H1 (cell line): ENCODE measurements at regions not wholly inside any gene's neighbourhood (a gene's known extent, or its start where the extent isn't known, plus 50 kb on each side); places are given as distances from the start of the nearest gene placed in this dataset.

ENCODE experiments used
- CTCF ChIA-PET: fragments of 300-600 bp; sonication (Branson Sonifier 250); formaldehyde crosslinking; loops from one replicate; lab custom pipeline; 2021; ENCODE audit not compliant: partially characterized antibody; lab: Charles Lee
- POLR2A ChIA-PET: fragments of 300-600 bp; sonication (Branson Sonifier 250); formaldehyde crosslinking; loops from one replicate; lab custom pipeline; 2021; ENCODE audit warnings: inconsistent platforms; ENCODE audit not compliant: partially characterized antibody; lab: Charles Lee
- DNase-seq, 2 experiments: peaks; one replicate each; pipeline versions ENCODE4 v3.0.0 to v3.0.0-alpha.2; 2010 to 2022; ENCODE audit warnings: low spot score in 2 of 2, low read depth in 1 of 2, mixed read lengths in 1 of 2
- FAIRE-seq: peaks from 2 replicates; lab custom pipeline; 2011; peaks lifted over from hg19 to GRCh38; lab: Jason Lieb, UNC
- H2AFZ ChIP-seq: 2 replicates; pipeline ENCODE4 v1.8.1; 2012; ENCODE audit warnings: low read length, inconsistent platforms
- H2AK5ac ChIP-seq: 2 replicates; pipeline ENCODE4 v1.6.1; 2013; ENCODE audit warnings: low read depth, low read length
- H2BK120ac ChIP-seq: replicated peaks from 2 replicates; pipeline ENCODE3; 2013; ENCODE audit warnings: low read depth, low read length, inconsistent platforms
- H2BK12ac ChIP-seq: 2 replicates; pipeline ENCODE4 v1.6.1; 2013; ENCODE audit warnings: low read depth, low read length
- H2BK15ac ChIP-seq: 2 replicates; pipeline ENCODE4 v1.6.1; 2013; ENCODE audit warnings: low read length
- H2BK20ac ChIP-seq: 2 replicates; pipeline ENCODE4 v1.6.1; 2013; ENCODE audit warnings: low read length
- H2BK5ac ChIP-seq: 2 replicates; pipeline ENCODE4 v1.6.1; 2013; ENCODE audit warnings: low read depth, low read length
- H3K14ac ChIP-seq: 2 replicates; pipeline ENCODE4 v1.6.1; 2013; ENCODE audit warnings: inconsistent platforms; ENCODE audit not compliant: insufficient read length
- H3K18ac ChIP-seq: 2 replicates; pipeline ENCODE4 v1.6.1; 2013; ENCODE audit warnings: low read length; ENCODE audit errors: extremely low read depth
- H3K23ac ChIP-seq: 2 replicates; pipeline ENCODE4 v1.6.1; 2013; ENCODE audit warnings: inconsistent platforms; ENCODE audit not compliant: insufficient read length
- H3K23me2 ChIP-seq: 2 replicates; pipeline ENCODE4 v1.6.1; 2013; ENCODE audit warnings: low read depth, low read length
- H3K27ac ChIP-seq: 2 replicates; pipeline ENCODE4 v1.6.1; 2011; ENCODE audit warnings: low read depth, low read length, inconsistent platforms
- H3K27me3 ChIP-seq, 4 experiments: replicated peaks in 1 of 4; 1 replicate in 1 of 4; 2 replicates in 3 of 4; pipeline versions ENCODE4 v1.6.1 to v1.8.1; 2011 to 2013; ENCODE audit warnings: low read length in 3 of 4, mild to moderate bottlenecking in 3 of 4, inconsistent platforms in 2 of 4, mixed read lengths in 2 of 4, moderate library complexity in 1 of 4; ENCODE audit not compliant: control insufficient read depth in 3 of 4, insufficient read depth in 3 of 4; ENCODE audit errors: extremely low read depth in 1 of 4
- H3K36me3 ChIP-seq, 4 experiments: 2 replicates each; pipeline versions ENCODE4 v1.6.1 to v1.8.1; 2011 to 2013; ENCODE audit warnings: mild to moderate bottlenecking in 4 of 4, low read length in 3 of 4, moderate library complexity in 2 of 4, control low read depth in 1 of 4, inconsistent platforms in 1 of 4; ENCODE audit not compliant: insufficient read depth in 4 of 4, control insufficient read depth in 2 of 4
- H3K4ac ChIP-seq: replicated peaks from 2 replicates; pipeline ENCODE3; 2013; ENCODE audit warnings: low read length, low read depth, mixed read lengths, inconsistent platforms; ENCODE audit not compliant: insufficient read length
- H3K4me1 ChIP-seq, 4 experiments: replicated peaks in 1 of 4; 1 replicate in 1 of 4; 2 replicates in 3 of 4; pipeline versions ENCODE4 v1.6.1 to v1.8.1; 2011 to 2013; ENCODE audit warnings: low read length in 3 of 4, inconsistent platforms in 2 of 4, mixed read lengths in 1 of 4; ENCODE audit not compliant: insufficient read depth in 4 of 4, control insufficient read depth in 3 of 4
- H3K4me2 ChIP-seq, 2 experiments: 2 replicates each; pipeline versions ENCODE4 v1.6.1 to v1.8.1; 2011 to 2013; ENCODE audit warnings: low read depth in 2 of 2, low read length in 2 of 2, control low read depth in 1 of 2, inconsistent platforms in 1 of 2, mild to moderate bottlenecking in 1 of 2; ENCODE audit not compliant: insufficient read depth in 1 of 2
- H3K4me3 ChIP-seq, 4 experiments: fragments of 200-600, 300-600 bp in 1 of 4; sonication (generic), shearing (Covaris generic), sonication (Bioruptor Twin) in 1 of 4; 2 replicates each; pipeline versions ENCODE4 v1.5.1 to v1.8.1; 2011 to 2016; ENCODE audit warnings: low read length in 4 of 4, low read depth in 3 of 4, control low read depth in 2 of 4, inconsistent platforms in 2 of 4, mild to moderate bottlenecking in 2 of 4, mixed read lengths in 1 of 4, moderate library complexity in 1 of 4; ENCODE audit not compliant: insufficient read depth in 2 of 4; ENCODE audit errors: extremely low read depth in 1 of 4
- H3K56ac ChIP-seq: replicated peaks from 2 replicates; pipeline ENCODE3; 2013; ENCODE audit warnings: low read depth, mild to moderate bottlenecking, mixed read lengths, low read length, inconsistent platforms; ENCODE audit not compliant: insufficient read length
- H3K79me1 ChIP-seq: 2 replicates; pipeline ENCODE4 v1.6.1; 2013; ENCODE audit warnings: low read depth, low read length, control low read depth
- H3K79me2 ChIP-seq, 2 experiments: 2 replicates each; pipeline versions ENCODE4 v1.6.1 to v1.8.1; 2012 to 2013; ENCODE audit warnings: low read length in 2 of 2, mild to moderate bottlenecking in 2 of 2, inconsistent platforms in 1 of 2; ENCODE audit not compliant: insufficient read depth in 2 of 2, control insufficient read depth in 1 of 2
- H3K9ac ChIP-seq, 4 experiments: replicated peaks in 1 of 4; 1 replicate in 1 of 4; 2 replicates in 3 of 4; pipeline versions ENCODE4 v1.6.1 to v1.8.1; 2011 to 2013; ENCODE audit warnings: low read depth in 3 of 4, low read length in 3 of 4, control low read depth in 2 of 4, mild to moderate bottlenecking in 2 of 4, moderate library complexity in 2 of 4, inconsistent platforms in 1 of 4; ENCODE audit errors: extremely low read depth in 1 of 4
- H3K9me3 ChIP-seq, 2 experiments: 2 replicates each; pipeline versions ENCODE4 v1.6.1 to v1.8.1; 2012 to 2013; ENCODE audit warnings: mild to moderate bottlenecking in 2 of 2, moderate library complexity in 2 of 2, control low read depth in 1 of 2, inconsistent platforms in 1 of 2, low read depth in 1 of 2, low read length in 1 of 2, mixed read lengths in 1 of 2; ENCODE audit not compliant: insufficient read depth in 2 of 2
- H4K20me1 ChIP-seq, 2 experiments: replicated peaks in 1 of 2; 2 replicates each; pipeline versions ENCODE3 to v1.8.1; 2011 to 2013; ENCODE audit warnings: inconsistent platforms in 2 of 2, low read length in 2 of 2, mild to moderate bottlenecking in 1 of 2; ENCODE audit not compliant: insufficient read depth in 2 of 2, control insufficient read depth in 1 of 2
- H4K5ac ChIP-seq: 2 replicates; pipeline ENCODE4 v1.6.1; 2013; ENCODE audit warnings: low read length, low read depth, mixed read lengths, inconsistent platforms; ENCODE audit not compliant: insufficient read length
- H4K8ac ChIP-seq: 2 replicates; pipeline ENCODE4 v1.8.0; 2013; ENCODE audit warnings: mild to moderate bottlenecking, moderate library complexity, low read length, inconsistent platforms; ENCODE audit not compliant: insufficient read depth; ENCODE audit errors: extremely low read depth
- H4K91ac ChIP-seq: replicated peaks from 2 replicates; pipeline ENCODE3; 2013; ENCODE audit warnings: low read length, mixed read lengths, inconsistent platforms; ENCODE audit not compliant: insufficient read length
- ASH2L ChIP-seq: fragments of 200-600, 300-600 bp; sonication (generic); IDR thresholded peaks from one replicate; pipeline ENCODE4 v1.7.1; 2017; ENCODE audit warnings: low read length
- BCL11A ChIP-seq, 2 experiments: IDR thresholded peaks; one replicate each; pipeline ENCODE4 v1.6.1; 2011; ENCODE audit warnings: low read depth in 2 of 2, low read length in 2 of 2, mild to moderate bottlenecking in 2 of 2
- BRCA1 ChIP-seq: IDR thresholded peaks from 2 replicates; pipeline ENCODE4 v1.6.1; 2012; ENCODE audit warnings: low read depth, low read length, improper control_type of control experiment
- FOSL1 ChIP-seq: IDR thresholded peaks from 2 replicates; pipeline ENCODE4 v1.6.1; 2011; ENCODE audit warnings: mild to moderate bottlenecking, low read depth, low read length, moderate library complexity; ENCODE audit not compliant: insufficient read depth
- GTF2F1 ChIP-seq: IDR thresholded peaks from 2 replicates; pipeline ENCODE4 v1.6.1; 2012; ENCODE audit warnings: low read depth, low read length, improper control_type of control experiment, borderline replicate concordance
- JUN ChIP-seq: IDR thresholded peaks from 2 replicates; pipeline ENCODE4 v1.6.1; 2011; ENCODE audit warnings: low read depth, mild to moderate bottlenecking, improper control_type of control experiment, low read length
- MAX ChIP-seq: IDR thresholded peaks from 2 replicates; pipeline ENCODE4 v1.6.1; 2012; ENCODE audit warnings: inconsistent platforms
- SIN3A ChIP-seq, 2 experiments: IDR thresholded peaks in 1 of 2; conservative IDR thresholded peaks in 1 of 2; 2 replicates each; pipeline ENCODE4 v1.6.1; 2011 to 2012; ENCODE audit warnings: low read length in 2 of 2, improper control_type of control experiment in 1 of 2, low read depth in 1 of 2, mild to moderate bottlenecking in 1 of 2
- SP1 ChIP-seq: IDR thresholded peaks from 2 replicates; pipeline ENCODE4 v1.6.1; 2011; ENCODE audit warnings: low read depth, low read length
- SP4 ChIP-seq: IDR thresholded peaks from 2 replicates; pipeline ENCODE4 v1.6.1; 2012; ENCODE audit warnings: low read length, inconsistent platforms
- SUZ12 ChIP-seq: fragments of 200-600 bp; sonication (generic); IDR thresholded peaks from 2 replicates; pipeline ENCODE4 v1.6.1; 2012; ENCODE audit warnings: mild to moderate bottlenecking, inconsistent platforms, low read length, moderate library complexity, mixed read lengths
- TAF1 ChIP-seq: IDR thresholded peaks from 2 replicates; pipeline ENCODE4 v1.6.1; 2011; ENCODE audit warnings: mild to moderate bottlenecking, low read depth, low read length
- TAF7 ChIP-seq: optimal IDR thresholded peaks from 2 replicates; pipeline ENCODE3; 2011; ENCODE audit warnings: low read depth, mild to moderate bottlenecking, inconsistent platforms, low read length, moderate library complexity, borderline replicate concordance
- TBP ChIP-seq: IDR thresholded peaks from 2 replicates; pipeline ENCODE4 v1.6.1; 2011; ENCODE audit warnings: low read depth, low read length, improper control_type of control experiment
- TCF12 ChIP-seq: IDR thresholded peaks from 2 replicates; pipeline ENCODE4 v1.6.1; 2011; ENCODE audit warnings: low read depth, mild to moderate bottlenecking, low read length
- TEAD4 ChIP-seq: IDR thresholded peaks from 2 replicates; pipeline ENCODE4 v1.6.1; 2012; ENCODE audit warnings: low read depth, low read length, inconsistent platforms, mixed read lengths
- WGBS, 2 experiments: shearing (Covaris generic) in 1 of 2; methylation state at CpG; one replicate each; pipeline versions ENCODE4 v1.1.6 to v1.1.7; 2013 to 2015; ENCODE audit warnings: low lambda C conversion rate in 2 of 2, mixed read lengths in 2 of 2, inconsistent platforms in 1 of 2, low coverage in 1 of 2, missing lambda C conversion rate in 1 of 2; ENCODE audit not compliant: insufficient replicate concordance in 2 of 2, insufficient coverage in 1 of 2, insufficient read length in 1 of 2; ENCODE audit errors: extremely low coverage in 1 of 2, missing lambda C conversion rate in 1 of 2; 5-methylcytosine and 5-hydroxymethylcytosine counted together

GRCh38 chr4:8528713-8529112 is 51.5 kb upstream of the GPR78 start:
- Histone ChIP-seq H3K79me2 (no peaks in the 10 kb centered on the region), H3K4me3 (no peak overlapping the region), H3K27ac (no peak overlapping the region), H4K5ac (no peak overlapping the region), H3K9ac (no peak overlapping the region), H3K79me1 (no peaks in the 10 kb centered on the region), H2AK5ac (no peak overlapping the region), H2BK20ac (no peak overlapping the region), H2BK15ac (no peak overlapping the region), H4K20me1 (no peaks in the 10 kb centered on the region), H2AFZ (no peak overlapping the region), H4K91ac (no peak overlapping the region), H2BK12ac (no peak overlapping the region), H3K4ac (no peak overlapping the region), H3K4me2 (no peak overlapping the region), H4K8ac (no peak overlapping the region), H3K23me2 (no peaks in the 10 kb centered on the region), H3K18ac (no peak overlapping the region), H2BK5ac (no peak overlapping the region), H3K4me1 (peaks cover under 1 to 11% (median 9%) of the 10 kb centered on the region in 4 experiments), H3K56ac (no peak overlapping the region), H3K36me3 (no peaks in the 10 kb centered on the region), H2BK120ac (no peak overlapping the region), H3K23ac (no peak overlapping the region), H3K9me3 (peaks cover 5 to 19% of the 10 kb centered on the region in 2 experiments), H3K14ac (no peak overlapping the region), H3K27me3 (peaks cover 0 to 2% (median 0%) of the 10 kb centered on the region in 4 experiments; a peak in 1 of 7 replicates)
- DNase-seq = no peak
- ChIA-PET POLR2A (no interaction called here), CTCF (interaction anchor here (1.3 to 4.7 kb wide), 4 partner anchors 10 to 60 kb away, joined by 3 to 23 read pairs (median 6); no protein-coding TSS in a partner anchor)
- FAIRE-seq = no peak
- 100% methylated on average over 1 of the region's 1 CpG; no CpG with 5 or more reads in 1 of the 2 experiments for WGBS, 2 experiments
- TF ChIP-seq ASH2L (no peak), BCL11A (IDR thresholded peaks at IDR 0.05; ENCODE audit: low read depth in 2 of 2, low read length in 2 of 2) (no peak), SP1 (no peak), FOSL1 (no peak), MAX (no peak), GTF2F1 (no peak), TAF1 (no peak), TAF7 (no peak), JUN (no peak), TBP (no peak), TEAD4 (no peak), BRCA1 (no peak), SUZ12 (no peak), SIN3A (conservative IDR thresholded peaks at IDR 0.05 in 1 of 2, IDR thresholded peaks at IDR 0.05 in 1 of 2; ENCODE audit: low read depth in 1 of 2, low read length in 2 of 2) (no peak), TCF12 (no peak), SP4 (no peak)
